Naive thymus-derived CD4-positive, alpha-beta T cell (primary cell): ENCODE measurements at regions not wholly inside any gene's neighbourhood (a gene's known extent, or its start where the extent isn't known, plus 50 kb on each side); places are given as distances from the start of the nearest gene placed in this dataset.

Experiments used
- ATAC-seq: fragments of 150-1000 bp; cut with Tn5 transposase; 2 replicates; pipeline ENCODE4 v1.10.0; 2021; ENCODE audit warnings: mild to moderate bottlenecking, moderate library complexity
- CTCF ChIA-PET: fragments of 350-600 bp; sonication (Branson Sonifier 250); formaldehyde crosslinking; loops from one replicate; lab custom pipeline; 2021; ENCODE audit warnings: antibody characterized with exemption; lab: Charles Lee
- POLR2A ChIA-PET: fragments of 350-600 bp; sonication (Branson Sonifier 250); formaldehyde crosslinking; loops from one replicate; lab custom pipeline; 2021; ENCODE audit warnings: antibody characterized with exemption, inconsistent platforms; lab: Charles Lee
- DNase-seq, 9 donors: peaks; one replicate each; pipeline versions ENCODE4 v3.0.0 to v3.0.0-alpha.2; 2020 to 2022; ENCODE audit warnings: mixed read lengths in 1 of 9
- H3K27ac ChIP-seq: one replicate; pipeline ENCODE4 v1.7.0; 2013; ENCODE audit warnings: mild to moderate bottlenecking, low read depth, low read length, moderate library complexity
- H3K27me3 ChIP-seq, 2 donors: one replicate each; pipeline ENCODE4 v1.7.0; 2013; ENCODE audit warnings: low read length in 2 of 2, mild to moderate bottlenecking in 2 of 2, moderate library complexity in 2 of 2; ENCODE audit not compliant: control insufficient read depth in 2 of 2, insufficient read depth in 2 of 2
- H3K36me3 ChIP-seq, 3 experiments: 1 replicate in 2 of 3; 2 replicates in 1 of 3; pipeline ENCODE4 v1.7.0; 2013; ENCODE audit warnings: low read length in 3 of 3, mild to moderate bottlenecking in 3 of 3, moderate library complexity in 1 of 3; ENCODE audit not compliant: insufficient read depth in 3 of 3, control insufficient read depth in 2 of 3
- H3K4me1 ChIP-seq, 2 donors: one replicate each; pipeline ENCODE4 v1.7.0; 2013; ENCODE audit warnings: low read length in 2 of 2, mild to moderate bottlenecking in 2 of 2, moderate library complexity in 1 of 2; ENCODE audit not compliant: control insufficient read depth in 2 of 2, insufficient read depth in 2 of 2
- H3K4me3 ChIP-seq: 2 replicates; pipeline ENCODE4 v1.7.0; 2013; ENCODE audit warnings: mild to moderate bottlenecking, low read length
- H3K9me3 ChIP-seq, 3 experiments: 1 replicate in 2 of 3; 2 replicates in 1 of 3; pipeline ENCODE4 v1.7.0; 2013; ENCODE audit warnings: low read length in 3 of 3; ENCODE audit not compliant: control insufficient read depth in 2 of 3
- H3K27ac Mint-ChIP-seq, 9 donors: one replicate each; pipeline ENCODE4 v1.8.0; 2020 to 2022; ENCODE audit warnings: mixed read lengths in 9 of 9, mild to moderate bottlenecking in 8 of 9, moderate library complexity in 5 of 9, inconsistent platforms in 2 of 9
- H3K27me3 Mint-ChIP-seq, 5 donors: one replicate each; pipeline ENCODE4 v1.8.0; 2021 to 2022; ENCODE audit warnings: mixed read lengths in 5 of 5, mild to moderate bottlenecking in 1 of 5
- H3K36me3 Mint-ChIP-seq, 5 donors: one replicate each; pipeline ENCODE4 v1.8.0; 2020 to 2022; ENCODE audit warnings: mixed read lengths in 5 of 5, mild to moderate bottlenecking in 3 of 5, inconsistent platforms in 1 of 5
- H3K4me1 Mint-ChIP-seq, 7 donors: one replicate each; pipeline ENCODE4 v1.8.0; 2020 to 2022; ENCODE audit warnings: mixed read lengths in 7 of 7, mild to moderate bottlenecking in 3 of 7, inconsistent platforms in 1 of 7
- H3K4me3 Mint-ChIP-seq, 10 donors: one replicate each; pipeline ENCODE4 v1.8.0; 2020 to 2022; ENCODE audit warnings: mild to moderate bottlenecking in 10 of 10, mixed read lengths in 10 of 10, moderate library complexity in 6 of 10, inconsistent platforms in 2 of 10
- H3K9me3 Mint-ChIP-seq, 11 donors: one replicate each; pipeline ENCODE4 v1.8.0; 2020 to 2022; ENCODE audit warnings: mixed read lengths in 11 of 11, mild to moderate bottlenecking in 4 of 11, inconsistent platforms in 1 of 11, moderate library complexity in 1 of 11
- intact Hi-C, 2 donors: fragments of 100-400 bp; cut with micrococcal nuclease; formaldehyde crosslinking; loops; one replicate each; pipeline ENCODE4 v1.15.1; 2023

DNA sequence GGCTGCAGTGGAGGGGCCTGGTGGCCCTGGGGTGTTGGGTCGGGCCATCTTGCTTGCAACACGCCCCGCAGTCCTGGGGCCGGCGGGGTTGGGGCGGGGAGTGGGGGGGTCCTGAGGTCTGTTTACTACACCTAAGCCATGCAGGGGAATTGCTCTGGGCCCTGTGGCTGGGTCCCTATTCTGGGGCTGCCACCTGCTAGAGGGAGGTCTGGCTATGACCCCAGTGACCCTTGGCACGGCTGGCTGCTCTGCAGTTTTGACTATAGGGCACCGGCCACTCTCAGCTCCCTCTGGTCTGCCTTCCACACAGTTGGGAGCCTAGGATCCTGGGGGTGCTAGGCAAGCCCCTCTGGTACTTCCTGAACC, 170.6 kb upstream of the GLI2 start:
- CTCF ChIA-PET = no interaction called here
- Histone ChIP-seq H3K27ac (no peak overlapping the region), H3K27me3 (no peaks in the 10 kb centered on the region), H3K4me1 (no peaks in the 10 kb centered on the region), H3K36me3 (no peaks in the 10 kb centered on the region), H3K4me3 (no peak overlapping the region), H3K9me3 (no peaks in the 10 kb centered on the region)
- H3K9me3 Mint-ChIP-seq = no peaks in the 10 kb centered on the region
- no peak overlapping the region for H3K4me3 Mint-ChIP-seq
- H3K27me3 Mint-ChIP-seq = peaks cover 0 to 7% (median 0%) of the 10 kb centered on the region in 5 donors
- intact Hi-C loops = no loop called here
- no peaks in the 10 kb centered on the region for H3K4me1 Mint-ChIP-seq
- H3K36me3 Mint-ChIP-seq = no peaks in the 10 kb centered on the region
- ATAC-seq (no peak), DNase-seq (no peak)
- POLR2A ChIA-PET = no interaction called here
- H3K27ac Mint-ChIP-seq = no peak overlapping the region

DNA sequence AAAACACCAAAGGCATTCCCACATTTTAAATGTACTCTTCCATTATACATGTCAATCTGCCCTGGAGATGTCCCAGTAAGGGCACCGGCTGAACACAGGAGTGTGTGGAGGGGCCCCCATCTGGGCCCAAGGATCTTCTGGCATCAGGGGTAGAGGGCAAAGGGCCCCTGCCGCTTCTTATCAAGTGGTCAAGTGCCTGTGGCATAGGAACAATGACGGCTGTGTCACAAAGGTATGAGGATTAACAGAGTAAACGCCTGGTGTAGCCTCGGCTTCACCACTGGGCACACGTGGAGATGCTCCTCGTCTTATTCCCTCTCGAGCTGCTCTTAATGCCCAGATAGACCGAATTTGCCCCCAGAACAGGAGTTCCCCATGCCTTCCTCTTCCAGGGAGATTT, 169.7 kb upstream of the GLI2 start:
- Histone ChIP-seq H3K4me3 (no peak overlapping the region), H3K9me3 (no peaks in the 10 kb centered on the region), H3K27me3 (no peaks in the 10 kb centered on the region), H3K36me3 (no peaks in the 10 kb centered on the region), H3K27ac (no peak overlapping the region), H3K4me1 (no peaks in the 10 kb centered on the region)
- POLR2A ChIA-PET = no interaction called here
- H3K27me3 Mint-ChIP-seq = peaks cover 0 to 7% (median 0%) of the 10 kb centered on the region in 5 donors
- H3K4me1 Mint-ChIP-seq = no peaks in the 10 kb centered on the region
- no peaks in the 10 kb centered on the region for H3K36me3 Mint-ChIP-seq
- no peaks in the 10 kb centered on the region for H3K9me3 Mint-ChIP-seq
- CTCF ChIA-PET = no interaction called here
- DNase-seq (no peak), ATAC-seq (no peak)
- intact Hi-C loops = no loop called here
- no peak overlapping the region for H3K27ac Mint-ChIP-seq
- no peak overlapping the region for H3K4me3 Mint-ChIP-seq

DNA sequence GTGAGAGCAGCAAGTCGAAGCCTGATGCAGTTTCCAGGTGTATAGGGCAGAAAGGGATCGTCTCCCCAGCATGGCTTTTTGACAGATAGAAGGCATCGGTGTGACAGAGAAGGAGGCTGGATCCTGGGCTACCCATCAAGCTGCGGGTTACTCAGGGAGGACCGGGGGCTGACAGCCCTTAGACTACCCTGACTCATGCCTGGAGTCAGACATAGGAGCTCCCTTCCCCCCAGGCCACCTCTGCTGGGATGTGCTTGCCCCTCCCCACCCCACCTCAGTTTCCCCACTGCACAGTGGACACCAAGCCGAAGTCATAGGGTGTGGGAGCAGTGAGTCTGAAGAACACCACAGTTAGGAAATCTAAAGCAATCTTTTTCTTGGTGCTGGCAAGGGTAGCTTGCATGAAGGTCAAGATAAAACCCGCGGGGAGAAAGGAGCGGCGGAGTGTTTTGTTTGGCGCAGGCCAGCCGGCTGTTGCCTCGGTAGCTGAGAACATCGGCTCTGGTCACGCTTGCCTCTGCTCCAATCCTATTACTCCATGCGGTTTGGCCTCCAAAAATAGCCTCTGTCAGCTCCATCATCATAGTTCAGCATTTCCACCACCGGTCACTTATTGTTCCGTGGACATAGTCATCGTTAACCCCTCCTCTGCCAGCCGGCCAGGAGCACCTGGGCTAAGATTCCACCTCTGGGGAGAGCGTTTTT, 169.2 kb upstream of the GLI2 start:
- Histone ChIP-seq H3K4me1 (no peaks in the 10 kb centered on the region), H3K9me3 (no peaks in the 10 kb centered on the region), H3K4me3 (no peak overlapping the region), H3K27me3 (no peaks in the 10 kb centered on the region), H3K36me3 (no peaks in the 10 kb centered on the region), H3K27ac (no peak overlapping the region)
- Mint-ChIP-seq H3K27me3 (peaks cover 0 to 7% (median 0%) of the 10 kb centered on the region in 5 donors), H3K36me3 (no peaks in the 10 kb centered on the region), H3K4me3 (no peak overlapping the region), H3K9me3 (no peaks in the 10 kb centered on the region), H3K27ac (no peak overlapping the region), H3K4me1 (no peaks in the 10 kb centered on the region)
- intact Hi-C loops = no loop called here
- ChIA-PET CTCF (no interaction called here), POLR2A (no interaction called here)
- ATAC-seq (no peak), DNase-seq (no peak)

DNA sequence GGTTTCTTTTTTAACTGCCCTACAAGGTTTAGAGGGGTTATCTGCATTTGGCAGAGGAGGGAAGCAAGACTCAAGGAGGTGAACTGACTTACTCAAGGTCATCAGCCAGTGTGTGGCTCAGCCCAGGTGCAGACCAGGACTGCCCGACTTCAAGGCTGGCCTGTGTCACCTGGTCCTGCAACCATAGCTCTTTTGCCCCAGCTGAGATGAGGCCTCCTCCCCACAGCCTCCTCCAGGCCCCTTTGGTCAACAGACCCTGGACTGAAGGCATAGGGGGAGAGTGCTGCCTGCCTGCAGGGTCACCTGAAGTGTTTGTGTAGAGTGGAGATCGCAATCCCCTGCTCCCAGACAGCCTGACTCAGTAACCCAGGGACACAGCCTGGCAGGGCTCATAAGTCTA, 168.5 kb upstream of the GLI2 start:
- no peaks in the 10 kb centered on the region for H3K36me3 ChIP-seq
- POLR2A ChIA-PET = no interaction called here
- Mint-ChIP-seq H3K27ac (no peak overlapping the region), H3K9me3 (no peaks in the 10 kb centered on the region), H3K27me3 (peaks cover 0 to 3% (median 0%) of the 10 kb centered on the region in 5 donors), H3K4me1 (no peaks in the 10 kb centered on the region), H3K4me3 (no peak overlapping the region), H3K36me3 (no peaks in the 10 kb centered on the region)
- CTCF ChIA-PET = no interaction called here
- H3K4me1 ChIP-seq = no peaks in the 10 kb centered on the region
- ATAC-seq (no peak), DNase-seq (no peak)
- intact Hi-C loops = no loop called here
- H3K27ac ChIP-seq = no peak overlapping the region
- no peak overlapping the region for H3K4me3 ChIP-seq
- H3K27me3 ChIP-seq = no peaks in the 10 kb centered on the region
- no peaks in the 10 kb centered on the region for H3K9me3 ChIP-seq

- H3K9me3 ChIP-seq = no peaks in the 10 kb centered on the region
- no peaks in the 10 kb centered on the region for H3K4me1 Mint-ChIP-seq
- ATAC-seq (no peak), DNase-seq (no peak)
- POLR2A ChIA-PET = no interaction called here
- no peaks in the 10 kb centered on the region for H3K27me3 ChIP-seq
- H3K36me3 ChIP-seq = no peaks in the 10 kb centered on the region
- no peaks in the 10 kb centered on the region for H3K4me1 ChIP-seq
- no peak overlapping the region for H3K27ac ChIP-seq
- no peaks in the 10 kb centered on the region for H3K36me3 Mint-ChIP-seq
- CTCF ChIA-PET = no interaction called here
- H3K9me3 Mint-ChIP-seq = no peaks in the 10 kb centered on the region
- no peak overlapping the region for H3K27ac Mint-ChIP-seq
- no peak overlapping the region for H3K4me3 Mint-ChIP-seq
- intact Hi-C loops = no loop called here
- no peak overlapping the region for H3K4me3 ChIP-seq
- H3K27me3 Mint-ChIP-seq = peaks cover 0 to 4% (median 0%) of the 10 kb centered on the region in 5 donors
Observed at GRCh38 chr2:120568089-120568974, 167.3 kb upstream of the GLI2 start.

- CTCF ChIA-PET = no interaction called here
- H3K4me1 Mint-ChIP-seq = no peaks in the 10 kb centered on the region
- no peak for DNase-seq
Observed at GRCh38 chr2:120568975-120569268, 166.7 kb upstream of the GLI2 start.

GRCh38 chr2:120570001-120570400, 165.7 kb upstream of the GLI2 start:
- peaks cover 6 to 12% (median 6%) of the 10 kb centered on the region in 5 donors for H3K27me3 Mint-ChIP-seq
- no peak overlapping the region for H3K4me3 Mint-ChIP-seq
- H3K9me3 ChIP-seq = no peaks in the 10 kb centered on the region
- no peaks in the 10 kb centered on the region for H3K36me3 ChIP-seq
- CTCF ChIA-PET = interaction anchor here (0.6 kb wide), 1 partner anchor 281 kb away, joined by 3 read pairs; no protein-coding TSS in a partner anchor
- no peaks in the 10 kb centered on the region for H3K36me3 Mint-ChIP-seq
- H3K27ac ChIP-seq = no peak overlapping the region
- ATAC-seq (no peak), DNase-seq (no peak)
- no peak overlapping the region for H3K4me3 ChIP-seq
- no peak overlapping the region for H3K27ac Mint-ChIP-seq
- H3K27me3 ChIP-seq = no peaks in the 10 kb centered on the region
- H3K4me1 Mint-ChIP-seq = no peaks in the 10 kb centered on the region
- POLR2A ChIA-PET = no interaction called here
- no peaks in the 10 kb centered on the region for H3K4me1 ChIP-seq
- intact Hi-C loops = no loop called here
- H3K9me3 Mint-ChIP-seq = no peaks in the 10 kb centered on the region

More at GRCh38 chr2:120568975-120569268, 166.7 kb upstream of the GLI2 start:
- Histone ChIP-seq H3K27me3 (no peaks in the 10 kb centered on the region), H3K9me3 (no peaks in the 10 kb centered on the region), H3K27ac (no peak overlapping the region), H3K4me1 (no peaks in the 10 kb centered on the region), H3K4me3 (no peak overlapping the region), H3K36me3 (no peaks in the 10 kb centered on the region)
- H3K9me3 Mint-ChIP-seq = no peaks in the 10 kb centered on the region
- intact Hi-C loops = no loop called here
- H3K36me3 Mint-ChIP-seq = no peaks in the 10 kb centered on the region
- H3K4me3 Mint-ChIP-seq = peak overlapping the region in 1 of 10 donors; percentile 32
- ATAC-seq = no peak
- POLR2A ChIA-PET = no interaction called here
- peaks cover 0 to 6% (median 0%) of the 10 kb centered on the region in 5 donors for H3K27me3 Mint-ChIP-seq
- H3K27ac Mint-ChIP-seq = no peak overlapping the region
